Smooth muscle cell (in vitro differentiated cells): ENCODE measurements at regions not wholly inside any gene's neighbourhood (a gene's known extent, or its start where the extent isn't known, plus 50 kb on each side); places are given as distances from the start of the nearest gene placed in this dataset.

ENCODE experiments used
- DNase-seq: peaks from one replicate; lab custom pipeline; 2025; ENCODE audit not compliant: unreplicated experiment; lab: John Stamatoyannopoulos, UW
- H2AFZ ChIP-seq: fragments of 200-600 bp; sonication (generic); 2 replicates; pipeline ENCODE4 v1.6.0; 2016; ENCODE audit warnings: antibody characterized with exemption, low read depth, mild to moderate bottlenecking
- H3F3A ChIP-seq: fragments of 200-600 bp; sonication (generic); 2 replicates; pipeline ENCODE4 v1.6.0; 2017; ENCODE audit warnings: antibody characterized with exemption, low read depth
- H3K27ac ChIP-seq: fragments of 200-600 bp; sonication (generic); 2 replicates; pipeline ENCODE4 v1.5.1; 2016; ENCODE audit warnings: low read depth, mild to moderate bottlenecking
- H3K27me3 ChIP-seq: fragments of 200-600 bp; sonication (generic); 2 replicates; pipeline ENCODE4 v1.6.1; 2016; ENCODE audit warnings: low read depth, mild to moderate bottlenecking
- H3K36me3 ChIP-seq: fragments of 200-600 bp; sonication (generic); 2 replicates; pipeline ENCODE4 v1.5.1; 2016; ENCODE audit warnings: low read depth
- H3K4me1 ChIP-seq: fragments of 200-600 bp; sonication (generic); 2 replicates; pipeline ENCODE4 v1.5.1; 2016; ENCODE audit warnings: low read depth
- H3K4me2 ChIP-seq: fragments of 200-600 bp; sonication (generic); 2 replicates; pipeline ENCODE4 v1.6.0; 2016; ENCODE audit warnings: mild to moderate bottlenecking
- H3K4me3 ChIP-seq: fragments of 200-600 bp; sonication (generic); 2 replicates; pipeline ENCODE4 v1.5.1; 2016; ENCODE audit warnings: mild to moderate bottlenecking
- H3K79me2 ChIP-seq: fragments of 200-600 bp; sonication (generic); 2 replicates; pipeline ENCODE4 v1.6.0; 2016; ENCODE audit warnings: low read depth, mild to moderate bottlenecking
- H3K9ac ChIP-seq: fragments of 200-600 bp; sonication (generic); 2 replicates; pipeline ENCODE4 v1.6.0; 2016; ENCODE audit warnings: low read depth
- H3K9me3 ChIP-seq: fragments of 200-600 bp; sonication (generic); replicated peaks from 2 replicates; pipeline ENCODE4 v1.5.1; 2016; ENCODE audit warnings: low read depth
- H4K20me1 ChIP-seq: fragments of 200-600 bp; sonication (generic); 2 replicates; pipeline ENCODE4 v1.6.0; 2016; ENCODE audit warnings: low read depth
- WGBS: methylation state at CpG from one replicate; pipeline ENCODE4 v1.1.7; 2016; ENCODE audit warnings: low lambda C conversion rate; 5-methylcytosine and 5-hydroxymethylcytosine counted together
- TF ChIP-seq, protein P1 (sequence below): fragments of 200-600 bp; sonication (generic); IDR thresholded peaks from 2 replicates; pipeline ENCODE4 v1.5.1; 2017; ENCODE audit warnings: borderline replicate concordance, mild to moderate bottlenecking, antibody characterized with exemption; ENCODE audit not compliant: insufficient read depth, poor library complexity, severe bottlenecking

- Histone ChIP-seq H3K27me3 (no peaks in the 10 kb centered on the region), H3K9ac (no peak overlapping the region), H2AFZ (no peak overlapping the region), H3K4me2 (no peak overlapping the region), H3K4me3 (no peak overlapping the region), H3K27ac (no peak overlapping the region), H3K4me1 (no peaks in the 10 kb centered on the region), H4K20me1 (no peaks in the 10 kb centered on the region), H3F3A (no peaks in the 10 kb centered on the region), H3K9me3 (no peaks in the 10 kb centered on the region), H3K36me3 (no peaks in the 10 kb centered on the region), H3K79me2 (no peaks in the 10 kb centered on the region)
- 88% methylated on average over 3 of the region's 3 CpGs for WGBS
- TF ChIP-seq, protein P1, sequence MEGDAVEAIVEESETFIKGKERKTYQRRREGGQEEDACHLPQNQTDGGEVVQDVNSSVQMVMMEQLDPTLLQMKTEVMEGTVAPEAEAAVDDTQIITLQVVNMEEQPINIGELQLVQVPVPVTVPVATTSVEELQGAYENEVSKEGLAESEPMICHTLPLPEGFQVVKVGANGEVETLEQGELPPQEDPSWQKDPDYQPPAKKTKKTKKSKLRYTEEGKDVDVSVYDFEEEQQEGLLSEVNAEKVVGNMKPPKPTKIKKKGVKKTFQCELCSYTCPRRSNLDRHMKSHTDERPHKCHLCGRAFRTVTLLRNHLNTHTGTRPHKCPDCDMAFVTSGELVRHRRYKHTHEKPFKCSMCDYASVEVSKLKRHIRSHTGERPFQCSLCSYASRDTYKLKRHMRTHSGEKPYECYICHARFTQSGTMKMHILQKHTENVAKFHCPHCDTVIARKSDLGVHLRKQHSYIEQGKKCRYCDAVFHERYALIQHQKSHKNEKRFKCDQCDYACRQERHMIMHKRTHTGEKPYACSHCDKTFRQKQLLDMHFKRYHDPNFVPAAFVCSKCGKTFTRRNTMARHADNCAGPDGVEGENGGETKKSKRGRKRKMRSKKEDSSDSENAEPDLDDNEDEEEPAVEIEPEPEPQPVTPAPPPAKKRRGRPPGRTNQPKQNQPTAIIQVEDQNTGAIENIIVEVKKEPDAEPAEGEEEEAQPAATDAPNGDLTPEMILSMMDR: no peak
- DNase-seq: no peak
Measured at GRCh38 chr14:41171045-41171444, 435.6 kb upstream of the LRFN5 start.

- no peak overlapping the region for H3K4me2 ChIP-seq
- H3K9ac ChIP-seq: no peak overlapping the region
- no peak overlapping the region for H3K4me3 ChIP-seq
- DNase-seq: no peak
- H3K27ac ChIP-seq: no peak overlapping the region
- 86% methylated on average over 4 of the region's 4 CpGs for WGBS
- no peaks in the 10 kb centered on the region for H3F3A ChIP-seq
- H2AFZ ChIP-seq: no peak overlapping the region
- no peaks in the 10 kb centered on the region for H4K20me1 ChIP-seq
- H3K4me1 ChIP-seq: no peaks in the 10 kb centered on the region
- H3K27me3 ChIP-seq: no peaks in the 10 kb centered on the region
- TF ChIP-seq, protein P1: no peak
- H3K36me3 ChIP-seq: no peaks in the 10 kb centered on the region
- no peaks in the 10 kb centered on the region for H3K79me2 ChIP-seq
- H3K9me3 ChIP-seq: no peaks in the 10 kb centered on the region
Measured at GRCh38 chr14:41167040-41167439, 439.6 kb upstream of the LRFN5 start.

DNA sequence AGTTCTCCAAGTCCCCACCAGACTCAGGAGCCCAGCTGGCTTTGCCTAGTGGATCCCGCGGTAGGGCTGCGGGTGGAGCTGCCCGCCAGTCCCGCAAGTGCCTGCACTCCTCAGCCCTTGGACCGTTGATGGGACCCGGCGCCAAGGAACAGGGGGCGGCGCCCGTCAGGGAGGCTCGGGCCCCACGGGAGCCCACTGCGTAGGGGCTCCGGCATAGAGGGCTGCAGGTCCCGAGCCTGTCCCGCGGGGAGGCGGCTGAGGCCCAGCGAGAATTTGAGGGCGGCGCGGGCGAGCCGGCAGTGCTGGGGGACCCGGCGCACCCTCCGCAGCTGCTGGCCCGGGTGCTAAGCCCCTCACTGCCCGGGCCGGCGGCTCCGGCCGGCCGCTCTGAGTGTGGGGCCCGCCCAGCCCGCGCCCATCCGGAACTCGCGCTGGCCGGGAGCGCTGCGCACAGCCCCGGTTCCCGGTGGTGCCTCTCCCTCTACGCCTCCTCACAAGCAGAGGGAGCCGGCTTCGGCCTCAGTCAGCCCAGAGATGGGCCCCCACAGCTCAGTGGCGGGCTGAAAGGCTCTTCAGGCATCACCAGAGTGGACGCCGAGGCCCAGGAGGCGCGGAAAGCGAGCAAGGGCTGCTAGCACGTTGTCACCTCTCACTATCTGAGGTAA lies 452.4 kb upstream of the LRFN5 start:
- Histone ChIP-seq H3K27me3 (no peaks in the 10 kb centered on the region), H3K4me3 (no peak overlapping the region), H4K20me1 (no peaks in the 10 kb centered on the region), H3K27ac (no peak overlapping the region), H2AFZ (no peak overlapping the region), H3K4me1 (no peaks in the 10 kb centered on the region), H3K9me3 (no peaks in the 10 kb centered on the region), H3K4me2 (no peak overlapping the region), H3K36me3 (no peaks in the 10 kb centered on the region), H3F3A (no peaks in the 10 kb centered on the region), H3K9ac (no peak overlapping the region), H3K79me2 (no peaks in the 10 kb centered on the region)
- 98% methylated on average over 34 of the region's 56 CpGs for WGBS
- TF ChIP-seq, protein P1: no peak
- DNase-seq: no peak

GRCh38 chr14:41146391-41146790 lies 460.3 kb upstream of the LRFN5 start:
- Histone ChIP-seq H3K27me3 (no peaks in the 10 kb centered on the region), H3K79me2 (no peaks in the 10 kb centered on the region), H2AFZ (no peak overlapping the region), H3K4me1 (no peaks in the 10 kb centered on the region), H3K4me2 (no peak overlapping the region), H3K9me3 (no peaks in the 10 kb centered on the region), H3K9ac (no peak overlapping the region), H3K4me3 (no peak overlapping the region), H3K27ac (no peak overlapping the region), H3F3A (no peaks in the 10 kb centered on the region), H4K20me1 (no peaks in the 10 kb centered on the region), H3K36me3 (no peaks in the 10 kb centered on the region)
- 40% methylated on average over 2 of the region's 2 CpGs for WGBS
- no peak for DNase-seq
- TF ChIP-seq, protein P1: no peak
